K562 (cell line): ENCODE measurements at regions not wholly inside any gene's neighbourhood (a gene's known extent, or its start where the extent isn't known, plus 50 kb on each side); places are given as distances from the start of the nearest gene placed in this dataset.

Experiments
- ATAC-seq: fragments of 200-7000 bp; cut with Tn5 transposase; 3 replicates; pipeline ENCODE4 v1.9.1; 2020; ENCODE audit warnings: moderate library complexity
- BruUV-seq: library from RNA; stranded (reverse); fragments of 400-500 nt; replicated peaks from 2 replicates; lab custom pipeline; 2021; lab: Mats Ljungman, UMichigan
- CTCF ChIA-PET: fragments of 300-600 bp; formaldehyde crosslinking; extraction: SDS; loops from one replicate; lab custom pipeline; 2021; ENCODE audit warnings: low intra/inter-chr PET ratio; lab: Yijun Ruan, JAX
- POLR2A ChIA-PET: fragments of 300-600, 350-650 bp; sonication (Branson Sonifier 250); formaldehyde crosslinking; extraction: SDS; loops from one replicate; lab custom pipeline; 2021; ENCODE audit warnings: antibody characterized with exemption, inconsistent platforms; lab: Yijun Ruan, JAX
- DNase-seq, 4 experiments: peaks; one replicate each; pipeline versions ENCODE4 v3.0.0 to v3.0.0-alpha.2; 2011 to 2018; ENCODE audit warnings: low spot score in 3 of 4, mixed read lengths in 3 of 4; ENCODE audit errors: extremely low read depth in 1 of 4
- FAIRE-seq: peaks from 2 replicates; lab custom pipeline; 2011; peaks lifted over from hg19 to GRCh38; lab: Jason Lieb, UNC
- H2AFZ ChIP-seq: 2 replicates; pipeline ENCODE4 v1.6.0; 2011; ENCODE audit warnings: low read depth, low read length, control low read depth, inconsistent platforms
- H3K27ac ChIP-seq: fragments of 200-600 bp; 3 replicates; pipeline ENCODE4 v1.8.0; 2011; ENCODE audit warnings: low read depth, mild to moderate bottlenecking, control low read depth, inconsistent platforms, low read length, moderate library complexity, mixed read lengths; ENCODE audit errors: extremely low read depth
- H3K27me3 ChIP-seq, 2 experiments: fragments of 300-600 bp in 1 of 2; 2 replicates in 1 of 2; 3 replicates in 1 of 2; pipeline versions ENCODE4 v1.6.0 to v1.8.0; 2011; ENCODE audit warnings: inconsistent platforms in 2 of 2, low read length in 2 of 2, mild to moderate bottlenecking in 1 of 2, mixed read lengths in 1 of 2, moderate library complexity in 1 of 2; ENCODE audit not compliant: control insufficient read depth in 2 of 2, insufficient read depth in 2 of 2
- H3K36me3 ChIP-seq: fragments of 300-600 bp; 3 replicates; pipeline ENCODE4 v1.8.0; 2011; ENCODE audit warnings: mild to moderate bottlenecking, low read length, inconsistent platforms; ENCODE audit not compliant: control insufficient read depth, insufficient read depth
- H3K4me1 ChIP-seq, 2 experiments: fragments of 200-600 bp in 1 of 2; replicated peaks in 1 of 2; 2 replicates in 1 of 2; 3 replicates in 1 of 2; pipeline versions ENCODE4 v1.5.1 to v1.8.0; 2011; ENCODE audit warnings: inconsistent platforms in 2 of 2, low read length in 2 of 2, mild to moderate bottlenecking in 1 of 2, mixed read lengths in 1 of 2, moderate library complexity in 1 of 2; ENCODE audit not compliant: control insufficient read depth in 2 of 2, insufficient read depth in 2 of 2
- H3K4me2 ChIP-seq: 2 replicates; pipeline ENCODE4 v1.6.1; 2011; ENCODE audit warnings: low read length, control low read depth, inconsistent platforms, mixed read lengths; ENCODE audit not compliant: insufficient read depth
- H3K4me3 ChIP-seq: fragments of 200-600 bp; sonication (generic), shearing (Covaris generic); 2 replicates; pipeline ENCODE4 v1.5.1; 2016; ENCODE audit warnings: control low read depth, inconsistent platforms
- H3K79me2 ChIP-seq: fragments of 200-600 bp; 3 replicates; pipeline ENCODE4 v1.8.0; 2011; ENCODE audit warnings: low read length, inconsistent platforms; ENCODE audit not compliant: control insufficient read depth, insufficient read depth
- H3K9ac ChIP-seq, 2 experiments: 2 replicates each; pipeline versions ENCODE4 v1.6.0 to v1.6.1; 2011; ENCODE audit warnings: low read depth in 2 of 2, low read length in 2 of 2, control low read depth in 1 of 2, inconsistent platforms in 1 of 2, mild to moderate bottlenecking in 1 of 2, mixed read lengths in 1 of 2; ENCODE audit not compliant: insufficient read depth in 1 of 2
- H3K9me1 ChIP-seq: one replicate; pipeline ENCODE4 v1.6.0; 2011; ENCODE audit warnings: inconsistent platforms, mild to moderate bottlenecking, low read length, moderate library complexity; ENCODE audit not compliant: control insufficient read depth, insufficient read depth
- H3K9me3 ChIP-seq: replicated peaks from 2 replicates; pipeline ENCODE4 v1.5.1; 2011; ENCODE audit warnings: low read depth, low read length, inconsistent platforms; ENCODE audit not compliant: control insufficient read depth, insufficient read depth
- H4K20me1 ChIP-seq: replicated peaks from 2 replicates; pipeline ENCODE4 v1.6.1; 2011; ENCODE audit warnings: low read length, inconsistent platforms, mixed read lengths; ENCODE audit not compliant: control insufficient read depth, insufficient read depth
- ARNT ChIP-seq, 2 experiments: fragments of 450-650 bp; IDR thresholded peaks; 2 replicates each; pipeline ENCODE4 v1.6.1; 2016; ENCODE audit warnings: mild to moderate bottlenecking in 1 of 2
- GTF3C2 ChIP-seq: IDR thresholded peaks from 3 replicates; pipeline ENCODE4 v1.6.1; 2011; ENCODE audit warnings: borderline replicate concordance, mild to moderate bottlenecking, moderate library complexity; ENCODE audit not compliant: insufficient read length; ENCODE audit errors: extremely low read depth
- HNRNPL ChIP-seq: fragments of 200-400 bp; formaldehyde crosslinking; IDR thresholded peaks from 2 replicates; pipeline ENCODE4 v1.6.1; 2017; ENCODE audit warnings: low read depth, mild to moderate bottlenecking, low read length
- NCOA1 ChIP-seq: fragments of 450-650 bp; IDR thresholded peaks from 2 replicates; pipeline ENCODE4 v1.6.1; 2016; ENCODE audit warnings: low read depth
- RB1 ChIP-seq: fragments of 450-650 bp; IDR thresholded peaks from 2 replicates; pipeline ENCODE4 v1.6.1; 2017; ENCODE audit warnings: low read depth, mild to moderate bottlenecking
- RREB1 ChIP-seq: fragments of 250-450 bp; sonication (Bioruptor Pico); IDR thresholded peaks from 2 replicates; pipeline ENCODE4 v1.4.0; 2020
- TCF3 ChIP-seq: sonication (generic); formaldehyde crosslinking; IDR thresholded peaks from 2 replicates; pipeline ENCODE4 v1.4.0; 2020; ENCODE audit warnings: mild to moderate bottlenecking, missing genetic modification reagents
- TEAD1 ChIP-seq, 2 experiments: fragments of 450-650 bp in 1 of 2; sonication (generic) in 1 of 2; formaldehyde crosslinking; IDR thresholded peaks; 2 replicates each; pipeline versions ENCODE4 v1.4.0 to v1.8.0; 2020 to 2022; ENCODE audit warnings: mild to moderate bottlenecking in 2 of 2, missing genetic modification reagents in 1 of 2
- ZC3H11A ChIP-seq: IDR thresholded peaks from 2 replicates; pipeline ENCODE4 v1.6.1; 2012; ENCODE audit warnings: low read depth, low read length, improper control_type of control experiment
- ZNF174 ChIP-seq: fragments of 250-450 bp; sonication (Bioruptor Pico); IDR thresholded peaks from 2 replicates; pipeline ENCODE4 v1.4.0; 2020; ENCODE audit warnings: mild to moderate bottlenecking
- ZNF23 ChIP-seq: fragments of 250-450 bp; sonication (Bioruptor Pico); IDR thresholded peaks from 2 replicates; pipeline ENCODE4 v1.4.0; 2020; ENCODE audit warnings: mild to moderate bottlenecking
- ZNF232 ChIP-seq: sonication (generic); formaldehyde crosslinking; IDR thresholded peaks from 2 replicates; pipeline ENCODE4 v1.8.0; 2022; ENCODE audit warnings: mild to moderate bottlenecking, missing genetic modification reagents
- ZNF282 ChIP-seq: sonication (generic); formaldehyde crosslinking; IDR thresholded peaks from 2 replicates; pipeline ENCODE4 v1.8.1; 2023; ENCODE audit warnings: missing genetic modification reagents
- ZNF324 ChIP-seq: fragments of 250-450 bp; sonication (Bioruptor Pico); IDR thresholded peaks from 2 replicates; pipeline ENCODE4 v1.4.0; 2020; ENCODE audit warnings: mild to moderate bottlenecking
- in situ Hi-C: fragments of 300-500 bp; cut with MboI; formaldehyde crosslinking; loops from 4 replicates; pipeline ENCODE4 v1.15.0; 2018; ENCODE audit warnings: inconsistent platforms, mixed read lengths
- intact Hi-C: fragments of 100-400 bp; cut with micrococcal nuclease; formaldehyde crosslinking; loops from 2 replicates; pipeline ENCODE4 v1.14.2; 2022

- ChIA-PET POLR2A (interaction anchor here (0.7 kb wide), 1 partner anchor 228 kb away, joined by 3 read pairs; no protein-coding TSS in a partner anchor), CTCF (no interaction called here)
- H3K27ac ChIP-seq = no peak overlapping the region
- H3K9ac ChIP-seq = no peak overlapping the region
- H3K27me3 ChIP-seq = no peaks in the 10 kb centered on the region
- FAIRE-seq (no peak), ATAC-seq (no peak), DNase-seq (no peak)
- TF ChIP-seq ZNF282 (CRISPR knock-in tag) (no peak), RB1 (no peak), HNRNPL (no peak), ZNF324 (CRISPR knock-in tag) (no peak), ZC3H11A (no peak), GTF3C2 (no peak), ZNF23 (CRISPR knock-in tag) (no peak), RREB1 (no peak), ZNF174 (CRISPR knock-in tag) (no peak), TCF3 (CRISPR knock-in tag) (no peak), ZNF232 (CRISPR knock-in tag) (no peak), ARNT (IDR thresholded peaks at IDR 0.05) (no peak), NCOA1 (no peak), TEAD1 (CRISPR knock-in tag; IDR thresholded peaks at IDR 0.05) (no peak)
- no peaks in the 10 kb centered on the region for H3K4me1 ChIP-seq
- no peak overlapping the region for H2AFZ ChIP-seq
- no peaks in the 10 kb centered on the region for H3K9me1 ChIP-seq
- H4K20me1 ChIP-seq = no peaks in the 10 kb centered on the region
- no peak overlapping the region for H3K4me2 ChIP-seq
- no peak overlapping the region for H3K4me3 ChIP-seq
- H3K79me2 ChIP-seq = no peaks in the 10 kb centered on the region
- no TSS peak for BruUV-seq
- intact Hi-C loops (no loop called here), in situ Hi-C loops (no loop called here)
- H3K9me3 ChIP-seq = peaks cover 2% of the 10 kb centered on the region; the same call in 1 of the 2 replicates
- H3K36me3 ChIP-seq = no peaks in the 10 kb centered on the region
These were observed 871.4 kb upstream of the PRMT6 start for GRCh38 chr1:106185089-106185488.
